ENCODE measurements at regions not wholly inside any gene's neighbourhood (a gene's known extent, or its start where the extent isn't known, plus 50 kb on each side); places are given as distances from the start of the nearest gene placed in this dataset.

DNA sequence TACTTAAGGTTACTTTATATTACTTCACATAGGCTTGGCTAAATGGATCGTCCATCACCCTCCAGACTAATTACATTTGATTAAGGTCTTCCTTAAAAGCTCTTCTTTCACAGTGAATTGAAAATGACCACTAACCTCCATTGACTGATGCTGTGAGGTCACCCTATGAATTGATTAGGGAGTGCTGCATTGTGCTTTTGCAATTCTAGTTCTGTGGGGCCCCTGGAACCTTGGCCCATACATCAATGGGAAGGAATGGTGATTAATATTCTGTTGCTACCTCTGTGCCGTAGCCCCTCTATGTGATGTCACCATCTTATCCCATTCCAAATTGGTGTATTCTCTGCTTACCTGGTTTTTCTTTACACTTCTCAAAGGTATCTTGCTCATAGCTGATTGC is 682.2 kb downstream of the SQOR start:
- H3K27ac Mint-ChIP-seq, result no peak overlapping the region
- peaks cover 13% of the 10 kb centered on the region for H3K4me1 Mint-ChIP-seq (ENCODE audit: low read depth)
- H3K9me3 Mint-ChIP-seq (ENCODE audit: low read depth), result no peaks in the 10 kb centered on the region
- TF ChIP-seq, protein P1, sequence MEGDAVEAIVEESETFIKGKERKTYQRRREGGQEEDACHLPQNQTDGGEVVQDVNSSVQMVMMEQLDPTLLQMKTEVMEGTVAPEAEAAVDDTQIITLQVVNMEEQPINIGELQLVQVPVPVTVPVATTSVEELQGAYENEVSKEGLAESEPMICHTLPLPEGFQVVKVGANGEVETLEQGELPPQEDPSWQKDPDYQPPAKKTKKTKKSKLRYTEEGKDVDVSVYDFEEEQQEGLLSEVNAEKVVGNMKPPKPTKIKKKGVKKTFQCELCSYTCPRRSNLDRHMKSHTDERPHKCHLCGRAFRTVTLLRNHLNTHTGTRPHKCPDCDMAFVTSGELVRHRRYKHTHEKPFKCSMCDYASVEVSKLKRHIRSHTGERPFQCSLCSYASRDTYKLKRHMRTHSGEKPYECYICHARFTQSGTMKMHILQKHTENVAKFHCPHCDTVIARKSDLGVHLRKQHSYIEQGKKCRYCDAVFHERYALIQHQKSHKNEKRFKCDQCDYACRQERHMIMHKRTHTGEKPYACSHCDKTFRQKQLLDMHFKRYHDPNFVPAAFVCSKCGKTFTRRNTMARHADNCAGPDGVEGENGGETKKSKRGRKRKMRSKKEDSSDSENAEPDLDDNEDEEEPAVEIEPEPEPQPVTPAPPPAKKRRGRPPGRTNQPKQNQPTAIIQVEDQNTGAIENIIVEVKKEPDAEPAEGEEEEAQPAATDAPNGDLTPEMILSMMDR (IDR thresholded peaks at IDR 0.05; ENCODE audit: unreplicated experiment), result no peak
- H3K27me3 Mint-ChIP-seq, result no peaks in the 10 kb centered on the region
- no peak for DNase-seq (ENCODE audit: low spot score, unreplicated experiment)
- no peak overlapping the region for H3K4me3 Mint-ChIP-seq (ENCODE audit: low read depth)
- no peaks in the 10 kb centered on the region for H3K36me3 Mint-ChIP-seq (ENCODE audit: insufficient read depth)

DNA sequence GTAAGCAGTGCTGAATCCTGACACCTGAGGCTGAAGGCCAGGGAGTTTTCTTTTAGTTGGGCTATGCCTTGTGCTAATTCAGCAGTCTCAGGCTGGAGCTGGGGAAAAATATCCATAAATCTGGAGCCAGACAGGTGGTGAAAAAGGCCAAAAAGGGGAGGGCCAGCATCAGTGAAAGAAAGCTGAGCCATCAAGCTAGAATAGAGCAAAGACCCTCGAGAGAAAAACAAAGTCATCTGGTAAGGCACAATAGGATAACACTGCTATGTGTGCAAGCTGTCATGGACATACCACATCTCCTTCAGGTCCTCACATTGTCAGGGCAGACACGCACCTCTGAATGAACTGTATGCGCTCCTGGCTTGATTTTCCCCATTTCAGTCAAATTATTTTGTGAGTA is 687.9 kb downstream of the SQOR start:
- no peak overlapping the region for H3K4me3 Mint-ChIP-seq (ENCODE audit: low read depth)
- no peak overlapping the region for H3K27ac Mint-ChIP-seq
- no peaks in the 10 kb centered on the region for H3K27me3 Mint-ChIP-seq
- TF ChIP-seq, protein P1 (IDR thresholded peaks at IDR 0.05; ENCODE audit: unreplicated experiment), result no peak
- DNase-seq (ENCODE audit: low spot score, unreplicated experiment), result no peak
- no peaks in the 10 kb centered on the region for H3K4me1 Mint-ChIP-seq (ENCODE audit: low read depth)
- H3K9me3 Mint-ChIP-seq (ENCODE audit: low read depth), result no peaks in the 10 kb centered on the region
- no peaks in the 10 kb centered on the region for H3K36me3 Mint-ChIP-seq (ENCODE audit: insufficient read depth)

DNA sequence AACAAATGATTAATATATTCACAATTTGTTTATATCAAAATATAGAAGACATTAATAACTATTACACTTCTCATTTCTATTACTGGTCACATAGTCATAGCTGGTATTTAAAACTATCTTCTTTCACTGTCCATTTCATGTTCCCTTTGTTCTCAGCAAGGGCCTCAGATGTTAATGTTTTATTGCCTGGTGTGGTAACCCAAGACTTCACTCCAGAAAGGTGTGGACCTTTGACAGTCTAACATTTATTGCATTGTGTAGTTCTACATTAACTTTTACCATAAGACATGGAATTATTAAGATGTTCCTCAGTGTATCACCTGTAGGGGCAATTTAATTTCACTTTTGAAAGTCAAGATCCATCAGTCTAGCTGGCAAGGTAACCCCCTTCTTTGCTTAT is 691.3 kb downstream of the SQOR start:
- Mint-ChIP-seq H3K36me3 (ENCODE audit: insufficient read depth) (no peaks in the 10 kb centered on the region), H3K9me3 (ENCODE audit: low read depth) (no peaks in the 10 kb centered on the region), H3K27me3 (no peaks in the 10 kb centered on the region), H3K4me3 (ENCODE audit: low read depth) (no peak overlapping the region), H3K4me1 (ENCODE audit: low read depth) (no peaks in the 10 kb centered on the region), H3K27ac (no peak overlapping the region)
- TF ChIP-seq, protein P1 (IDR thresholded peaks at IDR 0.05; ENCODE audit: unreplicated experiment), result no peak
- no peak for DNase-seq (ENCODE audit: low spot score, unreplicated experiment)

DNA sequence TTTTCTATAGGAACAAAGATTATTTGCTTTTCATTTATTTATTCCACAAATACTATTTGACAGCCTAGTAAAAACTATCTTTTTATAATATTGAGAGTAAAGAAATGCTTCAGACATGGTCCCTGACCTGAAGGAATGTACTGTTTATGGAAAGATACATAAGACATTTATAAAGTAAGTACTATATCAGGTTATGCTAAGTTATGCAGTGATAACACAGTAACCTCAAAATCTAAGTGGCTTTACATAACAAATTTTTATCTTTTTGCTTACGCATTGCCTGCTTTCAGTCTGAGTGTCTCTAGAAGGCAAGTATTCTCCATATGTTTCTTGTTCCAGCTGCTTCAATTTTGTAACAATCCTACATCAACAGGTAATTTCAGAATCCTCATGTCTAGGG is 694.0 kb downstream of the SQOR start:
- Mint-ChIP-seq H3K27me3 (no peaks in the 10 kb centered on the region), H3K27ac (no peak overlapping the region), H3K4me3 (ENCODE audit: low read depth) (no peak overlapping the region)

DNA sequence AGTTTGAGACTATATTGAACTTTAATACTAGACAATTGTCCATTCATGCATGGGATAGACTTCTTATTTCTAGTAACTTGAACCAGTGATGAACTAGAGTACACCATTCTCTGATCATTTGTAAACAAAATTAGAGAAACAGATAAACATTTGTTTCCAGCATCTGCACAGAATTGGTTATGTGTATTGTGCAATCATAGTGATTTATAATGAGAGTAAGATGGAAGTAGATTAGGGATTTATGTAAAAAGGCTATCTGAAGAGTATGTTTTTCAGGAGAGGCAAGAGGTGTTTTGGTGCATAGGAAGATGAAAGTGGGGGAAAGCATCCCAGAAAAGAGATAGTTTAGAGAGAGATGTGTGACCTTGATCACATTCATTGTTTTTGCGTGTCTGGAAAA is 695.0 kb downstream of the SQOR start:
- DNase-seq (ENCODE audit: low spot score, unreplicated experiment), result no peak
- Mint-ChIP-seq H3K9me3 (ENCODE audit: low read depth) (no peaks in the 10 kb centered on the region), H3K4me3 (ENCODE audit: low read depth) (no peak overlapping the region), H3K27ac (no peak overlapping the region), H3K4me1 (ENCODE audit: low read depth) (no peaks in the 10 kb centered on the region), H3K27me3 (no peaks in the 10 kb centered on the region), H3K36me3 (ENCODE audit: insufficient read depth) (no peaks in the 10 kb centered on the region)
- TF ChIP-seq, protein P1 (IDR thresholded peaks at IDR 0.05; ENCODE audit: unreplicated experiment), result no peak

More for the DNA sequence above, 694.0 kb downstream of the SQOR start:
- no peaks in the 10 kb centered on the region for H3K36me3 Mint-ChIP-seq (ENCODE audit: insufficient read depth)
- H3K4me1 Mint-ChIP-seq (ENCODE audit: low read depth), result no peaks in the 10 kb centered on the region
- DNase-seq (ENCODE audit: low spot score, unreplicated experiment), result no peak
- TF ChIP-seq, protein P1 (IDR thresholded peaks at IDR 0.05; ENCODE audit: unreplicated experiment), result no peak
- H3K9me3 Mint-ChIP-seq (ENCODE audit: low read depth), result no peaks in the 10 kb centered on the region

All from progenitor cell of endocrine pancreas (in vitro differentiated cells).